GM12878 (cell line): ENCODE measurements at regions not wholly inside any gene's neighbourhood (a gene's known extent, or its start where the extent isn't known, plus 50 kb on each side); places are given as distances from the start of the nearest gene placed in this dataset.

Experiments used
- EZH2 ChIP-seq: IDR thresholded peaks from 2 replicates; pipeline ENCODE4 v1.6.1; 2012; ENCODE audit warnings: low read depth, mild to moderate bottlenecking, control low read depth, inconsistent platforms, low read length, borderline replicate concordance; ENCODE audit not compliant: control insufficient read depth
- JUNB ChIP-seq: IDR thresholded peaks from 2 replicates; pipeline ENCODE4 v1.6.1; 2016; ENCODE audit warnings: antibody characterized with exemption, mild to moderate bottlenecking
- TF ChIP-seq, protein P1 (sequence below), 3 experiments: IDR thresholded peaks in 2 of 3; conservative IDR thresholded peaks in 1 of 3; 2 replicates each; pipeline ENCODE4 v1.5.1; 2011; ENCODE audit warnings: low read depth in 3 of 3, low read length in 3 of 3, mild to moderate bottlenecking in 3 of 3, control low read depth in 2 of 3, moderate library complexity in 2 of 3, inconsistent platforms in 1 of 3, mixed read lengths in 1 of 3; ENCODE audit not compliant: control insufficient read depth in 2 of 3, insufficient read depth in 1 of 3; ENCODE audit errors: extremely low read depth in 1 of 3

DNA sequence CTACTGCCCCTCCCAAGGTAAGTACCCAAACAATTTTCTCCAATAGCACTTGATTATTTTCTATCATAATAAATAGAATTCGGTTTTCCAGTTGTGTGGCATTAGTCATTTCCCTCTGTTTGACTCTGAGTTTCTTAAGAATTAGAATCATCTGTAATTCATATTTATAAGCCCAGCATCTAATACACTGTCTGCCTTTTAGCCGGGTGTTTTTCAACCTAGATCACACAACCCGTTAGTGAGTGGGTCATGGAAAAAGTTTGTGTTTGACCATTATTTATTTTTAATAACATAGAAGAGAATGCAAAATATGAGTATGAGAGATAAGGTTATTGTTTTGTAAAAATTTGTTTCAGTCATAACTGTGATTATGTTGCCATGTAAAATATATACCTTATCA lies 701.6 kb downstream of the RFPL4B start:
- no peak for TF ChIP-seq EZH2
- no peak for TF ChIP-seq JUNB
- TF ChIP-seq, protein P1, sequence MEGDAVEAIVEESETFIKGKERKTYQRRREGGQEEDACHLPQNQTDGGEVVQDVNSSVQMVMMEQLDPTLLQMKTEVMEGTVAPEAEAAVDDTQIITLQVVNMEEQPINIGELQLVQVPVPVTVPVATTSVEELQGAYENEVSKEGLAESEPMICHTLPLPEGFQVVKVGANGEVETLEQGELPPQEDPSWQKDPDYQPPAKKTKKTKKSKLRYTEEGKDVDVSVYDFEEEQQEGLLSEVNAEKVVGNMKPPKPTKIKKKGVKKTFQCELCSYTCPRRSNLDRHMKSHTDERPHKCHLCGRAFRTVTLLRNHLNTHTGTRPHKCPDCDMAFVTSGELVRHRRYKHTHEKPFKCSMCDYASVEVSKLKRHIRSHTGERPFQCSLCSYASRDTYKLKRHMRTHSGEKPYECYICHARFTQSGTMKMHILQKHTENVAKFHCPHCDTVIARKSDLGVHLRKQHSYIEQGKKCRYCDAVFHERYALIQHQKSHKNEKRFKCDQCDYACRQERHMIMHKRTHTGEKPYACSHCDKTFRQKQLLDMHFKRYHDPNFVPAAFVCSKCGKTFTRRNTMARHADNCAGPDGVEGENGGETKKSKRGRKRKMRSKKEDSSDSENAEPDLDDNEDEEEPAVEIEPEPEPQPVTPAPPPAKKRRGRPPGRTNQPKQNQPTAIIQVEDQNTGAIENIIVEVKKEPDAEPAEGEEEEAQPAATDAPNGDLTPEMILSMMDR (IDR thresholded peaks at IDR 0.05 in 2 of 3, conservative IDR thresholded peaks at IDR 0.05 in 1 of 3; ENCODE audit: control insufficient read depth in 2 of 3, extremely low read depth in 1 of 3, insufficient read depth in 1 of 3, low read depth in 3 of 3, low read length in 3 of 3): no peak
